Ascending aorta (tissue), 2 donors: ENCODE measurements at regions not wholly inside any gene's neighbourhood (a gene's known extent, or its start where the extent isn't known, plus 50 kb on each side); places are given as distances from the start of the nearest gene placed in this dataset.

ENCODE experiments used
- DNase-seq, 2 donors: peaks; one replicate each; pipeline ENCODE4 v3.0.0-alpha.2; 2019; ENCODE audit warnings: low spot score in 2 of 2
- H3K27ac ChIP-seq, 2 donors: fragments of 200-600 bp; sonication (generic); one replicate each; pipeline ENCODE4 v1.5.1; 2016 to 2017; ENCODE audit warnings: mild to moderate bottlenecking in 1 of 2
- H3K27me3 ChIP-seq: fragments of 200-600 bp; sonication (generic); one replicate; pipeline ENCODE4 v1.5.1; 2017
- H3K36me3 ChIP-seq, 2 donors: fragments of 200-600 bp; sonication (generic); one replicate each; pipeline ENCODE4 v1.5.1; 2016
- H3K4me1 ChIP-seq, 2 donors: fragments of 200-600 bp; sonication (generic); one replicate each; pipeline ENCODE4 v1.5.1; 2016 to 2017; ENCODE audit warnings: mild to moderate bottlenecking in 1 of 2
- H3K4me3 ChIP-seq, 2 donors: fragments of 200-600 bp; sonication (generic); one replicate each; pipeline ENCODE4 v1.5.1; 2016 to 2017; ENCODE audit warnings: mild to moderate bottlenecking in 1 of 2
- H3K9me3 ChIP-seq, 2 donors: fragments of 200-600 bp; sonication (generic); one replicate each; pipeline ENCODE4 v1.5.1; 2016
- intact Hi-C: fragments of 100-400 bp; cut with DNase I; formaldehyde crosslinking; loops from one replicate; pipeline ENCODE4 v1.15.1; 2023
- TF ChIP-seq, protein P1 (sequence below), 3 experiments: fragments of 200-600 bp in 2 of 3; fragments of 450-650 bp in 1 of 3; sonication (generic) in 2 of 3; IDR thresholded peaks; one replicate each; pipeline ENCODE4 v1.5.1; 2016 to 2019; ENCODE audit warnings: antibody characterized with exemption in 3 of 3, mild to moderate bottlenecking in 1 of 3, moderate library complexity in 1 of 3

DNA sequence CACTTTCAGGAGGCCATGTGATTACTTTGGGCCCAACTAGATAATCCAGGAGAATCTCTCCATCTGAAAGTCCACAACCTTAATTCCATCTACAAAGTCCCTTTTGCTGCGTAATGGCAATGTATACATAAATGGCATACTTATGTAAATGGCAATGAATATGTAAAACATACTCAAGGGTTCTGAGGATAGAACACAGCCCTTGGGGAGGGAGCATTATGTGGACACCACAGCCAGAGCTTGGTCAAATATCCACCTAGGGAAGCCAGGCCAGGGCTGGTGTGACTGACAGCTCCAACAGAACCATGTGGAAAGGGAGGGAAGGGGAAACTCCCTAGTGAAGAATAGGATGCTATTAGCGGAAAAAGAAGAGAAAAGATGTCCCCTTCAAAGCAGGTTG, 496.2 kb downstream of the COG6 start:
- Histone ChIP-seq H3K9me3 (no peaks in the 10 kb centered on the region), H3K4me1 (peaks cover 6 to 15% of the 10 kb centered on the region in 2 donors), H3K27ac (no peak overlapping the region), H3K4me3 (no peak overlapping the region), H3K36me3 (no peaks in the 10 kb centered on the region), H3K27me3 (no peaks in the 10 kb centered on the region)
- no peak for DNase-seq
- intact Hi-C loops = no loop called here
- TF ChIP-seq, protein P1, sequence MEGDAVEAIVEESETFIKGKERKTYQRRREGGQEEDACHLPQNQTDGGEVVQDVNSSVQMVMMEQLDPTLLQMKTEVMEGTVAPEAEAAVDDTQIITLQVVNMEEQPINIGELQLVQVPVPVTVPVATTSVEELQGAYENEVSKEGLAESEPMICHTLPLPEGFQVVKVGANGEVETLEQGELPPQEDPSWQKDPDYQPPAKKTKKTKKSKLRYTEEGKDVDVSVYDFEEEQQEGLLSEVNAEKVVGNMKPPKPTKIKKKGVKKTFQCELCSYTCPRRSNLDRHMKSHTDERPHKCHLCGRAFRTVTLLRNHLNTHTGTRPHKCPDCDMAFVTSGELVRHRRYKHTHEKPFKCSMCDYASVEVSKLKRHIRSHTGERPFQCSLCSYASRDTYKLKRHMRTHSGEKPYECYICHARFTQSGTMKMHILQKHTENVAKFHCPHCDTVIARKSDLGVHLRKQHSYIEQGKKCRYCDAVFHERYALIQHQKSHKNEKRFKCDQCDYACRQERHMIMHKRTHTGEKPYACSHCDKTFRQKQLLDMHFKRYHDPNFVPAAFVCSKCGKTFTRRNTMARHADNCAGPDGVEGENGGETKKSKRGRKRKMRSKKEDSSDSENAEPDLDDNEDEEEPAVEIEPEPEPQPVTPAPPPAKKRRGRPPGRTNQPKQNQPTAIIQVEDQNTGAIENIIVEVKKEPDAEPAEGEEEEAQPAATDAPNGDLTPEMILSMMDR (IDR thresholded peaks at IDR 0.05) = no peak

DNA sequence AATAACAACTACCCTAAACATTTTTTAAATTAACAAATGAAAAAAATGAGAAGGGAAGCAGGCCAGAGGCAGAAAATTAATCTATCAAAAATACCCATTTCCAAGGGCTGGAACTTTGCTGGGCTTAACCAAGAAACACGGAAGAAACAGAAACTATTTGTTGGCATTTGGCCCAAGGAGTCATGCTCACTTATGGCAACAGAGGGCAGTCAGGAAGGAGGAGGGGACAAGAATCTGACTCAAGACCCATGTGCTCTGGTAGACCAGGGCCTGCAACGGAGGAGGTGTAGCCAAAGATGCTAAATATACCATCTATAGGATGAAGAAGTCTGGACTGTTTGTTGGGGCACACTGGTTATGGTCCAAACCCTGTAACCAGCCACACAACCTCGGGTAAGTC, 496.7 kb downstream of the COG6 start:
- no peaks in the 10 kb centered on the region for H3K9me3 ChIP-seq
- peak in 1 of 2 donors; percentile 69 for DNase-seq
- intact Hi-C loops = no loop called here

DNA sequence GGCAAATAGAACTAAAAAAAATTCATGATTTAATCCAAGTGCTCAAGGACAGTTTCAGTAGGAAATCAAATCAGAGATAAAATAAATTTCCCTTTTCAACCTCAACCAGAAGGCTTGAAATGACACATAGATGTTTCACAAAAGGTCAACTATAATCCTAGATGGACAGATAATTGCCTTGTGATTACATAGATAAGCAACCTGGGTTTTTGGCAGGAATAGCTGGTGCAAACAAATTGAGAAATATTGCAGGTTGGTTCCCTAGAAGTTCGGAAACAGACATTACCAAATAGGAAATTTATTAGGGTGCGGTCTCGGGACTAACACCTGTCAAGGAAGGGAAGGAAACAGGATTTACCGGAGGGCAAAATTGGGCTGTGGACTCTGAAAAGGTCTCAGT, 497.5 kb downstream of the COG6 start:
- TF ChIP-seq, protein P1 (IDR thresholded peaks at IDR 0.05) = no peak
- no peak for DNase-seq
- H3K27me3 ChIP-seq = no peaks in the 10 kb centered on the region
- peaks cover 6 to 15% of the 10 kb centered on the region in 2 donors for H3K4me1 ChIP-seq
- H3K27ac ChIP-seq = no peak overlapping the region
- H3K36me3 ChIP-seq = no peaks in the 10 kb centered on the region
- H3K4me3 ChIP-seq = no peak overlapping the region
- no peaks in the 10 kb centered on the region for H3K9me3 ChIP-seq
- intact Hi-C loops = no loop called here

More for the DNA sequence above, 496.7 kb downstream of the COG6 start:
- no peaks in the 10 kb centered on the region for H3K27me3 ChIP-seq
- H3K36me3 ChIP-seq = no peaks in the 10 kb centered on the region
- TF ChIP-seq, protein P1 (IDR thresholded peaks at IDR 0.05) = no peak
- no peak overlapping the region for H3K4me3 ChIP-seq
- H3K4me1 ChIP-seq = peaks cover 6 to 15% of the 10 kb centered on the region in 2 donors
- H3K27ac ChIP-seq = no peak overlapping the region

DNA sequence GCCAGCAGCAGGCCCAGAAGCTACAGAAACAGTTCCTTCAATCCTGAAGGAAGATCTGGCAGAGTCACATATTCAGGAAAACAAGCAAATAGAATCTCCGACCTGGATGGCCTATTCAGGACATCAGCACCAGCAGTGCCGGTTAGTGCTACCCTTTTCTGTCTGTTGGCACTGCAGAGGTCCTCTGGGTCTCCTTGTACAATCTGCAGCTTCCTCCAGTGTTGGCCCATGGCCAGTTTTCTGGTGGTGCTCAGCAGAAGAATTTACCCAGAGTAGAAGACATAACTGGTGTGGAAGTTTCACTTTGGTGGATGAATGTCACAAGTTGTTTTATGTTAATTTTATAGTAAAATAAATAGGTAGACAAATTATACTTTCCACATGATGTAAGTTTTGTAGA, 498.1 kb downstream of the COG6 start:
- no peaks in the 10 kb centered on the region for H3K27me3 ChIP-seq
- H3K4me1 ChIP-seq = peaks cover 6 to 15% of the 10 kb centered on the region in 2 donors
- intact Hi-C loops = no loop called here
- no peaks in the 10 kb centered on the region for H3K9me3 ChIP-seq
- TF ChIP-seq, protein P1 (IDR thresholded peaks at IDR 0.05) = no peak
- DNase-seq = no peak
- H3K36me3 ChIP-seq = no peaks in the 10 kb centered on the region
- no peak overlapping the region for H3K4me3 ChIP-seq
- no peak overlapping the region for H3K27ac ChIP-seq

DNA sequence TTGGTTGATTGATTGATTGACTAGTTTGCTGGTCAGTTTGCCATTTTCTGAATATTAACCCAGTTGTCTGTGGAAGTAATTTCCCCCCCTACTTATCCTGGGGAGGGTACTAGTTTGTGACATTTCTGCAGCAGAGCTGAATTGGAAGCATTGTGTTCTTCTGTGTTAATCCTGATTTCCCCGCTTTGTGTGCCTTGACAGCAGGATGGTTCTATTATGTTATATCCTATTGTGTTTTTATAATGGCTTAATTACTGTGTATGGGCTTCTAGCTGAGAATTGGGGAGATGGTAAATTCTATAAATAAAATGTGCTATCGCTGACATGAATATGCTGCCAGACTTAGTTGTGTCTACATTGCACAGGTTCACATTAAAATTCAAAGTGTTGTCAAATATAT, 499.7 kb downstream of the COG6 start:
- H3K9me3 ChIP-seq = no peaks in the 10 kb centered on the region
- H3K36me3 ChIP-seq = no peaks in the 10 kb centered on the region
- no peak overlapping the region for H3K27ac ChIP-seq
- intact Hi-C loops = no loop called here
- TF ChIP-seq, protein P1 (IDR thresholded peaks at IDR 0.05) = no peak
- H3K4me3 ChIP-seq = no peak overlapping the region
- peaks cover 4% of the 10 kb centered on the region in 2 donors for H3K4me1 ChIP-seq
- no peak for DNase-seq
- H3K27me3 ChIP-seq = no peaks in the 10 kb centered on the region

DNA sequence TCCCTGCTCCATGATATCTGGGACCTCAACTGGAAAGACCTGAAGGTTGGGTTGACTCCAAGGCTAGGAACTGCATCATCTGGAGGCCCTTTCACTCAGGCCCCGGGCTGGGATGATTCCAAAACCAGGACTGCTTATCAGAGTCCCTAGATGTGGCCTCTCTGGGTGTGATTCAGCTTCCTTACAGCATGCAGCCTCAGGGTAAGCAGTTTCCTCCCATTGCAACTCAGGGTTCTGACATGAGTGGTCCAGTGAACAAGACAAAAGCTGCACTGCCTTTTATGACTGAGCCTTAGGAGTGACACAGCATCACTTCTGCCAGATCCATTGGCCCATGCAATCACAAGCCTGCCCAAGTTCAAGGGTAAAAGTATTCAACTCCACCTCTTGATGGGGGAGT, 502.8 kb downstream of the COG6 start:
- no peak overlapping the region for H3K4me3 ChIP-seq
- H3K27me3 ChIP-seq = no peaks in the 10 kb centered on the region
- H3K4me1 ChIP-seq = no peaks in the 10 kb centered on the region
- no peak overlapping the region for H3K27ac ChIP-seq
- no peaks in the 10 kb centered on the region for H3K36me3 ChIP-seq
- TF ChIP-seq, protein P1 (IDR thresholded peaks at IDR 0.05) = no peak
- DNase-seq = no peak
- no peaks in the 10 kb centered on the region for H3K9me3 ChIP-seq
- intact Hi-C loops = no loop called here
